ENCODE measurements at regions not wholly inside any gene's neighbourhood (a gene's known extent, or its start where the extent isn't known, plus 50 kb on each side); places are given as distances from the start of the nearest gene placed in this dataset.

DNA sequence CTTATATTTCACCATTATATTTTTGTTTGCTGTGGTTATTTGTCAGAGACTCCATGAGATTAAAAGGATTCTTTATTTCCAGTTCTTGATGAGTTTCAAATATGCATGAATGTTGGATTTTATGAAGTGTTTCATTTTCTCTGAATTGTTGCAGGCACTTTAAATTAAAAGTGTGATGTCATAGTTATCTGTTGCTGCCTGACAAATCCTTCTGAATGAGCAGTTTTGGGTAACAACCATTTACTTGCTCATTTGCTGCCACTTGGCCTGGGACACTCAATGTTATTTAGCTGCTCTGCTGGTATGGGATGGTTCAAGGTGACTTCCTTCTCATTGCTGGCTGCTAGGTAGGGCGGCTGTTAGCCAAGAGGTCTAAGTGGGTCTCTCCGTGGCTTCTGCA lies 173.5 kb downstream of the LPIN1 start:
- Histone ChIP-seq H3K4me3 (ENCODE audit: low read length in 3 of 3) (no peak overlapping the region), H3K27ac (ENCODE audit: low read depth, low read length) (no peak overlapping the region), H3K4me1 (ENCODE audit: control insufficient read depth in 3 of 3, insufficient read depth in 3 of 3, low read length in 3 of 3) (no peaks in the 10 kb centered on the region), H3K27me3 (ENCODE audit: control insufficient read depth in 3 of 3, insufficient read depth in 3 of 3, low read length in 3 of 3) (peaks cover 0 to 2% (median 0%) of the 10 kb centered on the region in 3 donors), H3K36me3 (ENCODE audit: control insufficient read depth in 3 of 3, insufficient read depth in 3 of 3, low read length in 3 of 3) (no peaks in the 10 kb centered on the region), H3K9ac (ENCODE audit: low read depth in 1 of 3, low read length in 3 of 3) (no peak overlapping the region), H3K9me3 (ENCODE audit: control insufficient read depth in 3 of 3, low read length in 3 of 3) (no peaks in the 10 kb centered on the region)

DNA sequence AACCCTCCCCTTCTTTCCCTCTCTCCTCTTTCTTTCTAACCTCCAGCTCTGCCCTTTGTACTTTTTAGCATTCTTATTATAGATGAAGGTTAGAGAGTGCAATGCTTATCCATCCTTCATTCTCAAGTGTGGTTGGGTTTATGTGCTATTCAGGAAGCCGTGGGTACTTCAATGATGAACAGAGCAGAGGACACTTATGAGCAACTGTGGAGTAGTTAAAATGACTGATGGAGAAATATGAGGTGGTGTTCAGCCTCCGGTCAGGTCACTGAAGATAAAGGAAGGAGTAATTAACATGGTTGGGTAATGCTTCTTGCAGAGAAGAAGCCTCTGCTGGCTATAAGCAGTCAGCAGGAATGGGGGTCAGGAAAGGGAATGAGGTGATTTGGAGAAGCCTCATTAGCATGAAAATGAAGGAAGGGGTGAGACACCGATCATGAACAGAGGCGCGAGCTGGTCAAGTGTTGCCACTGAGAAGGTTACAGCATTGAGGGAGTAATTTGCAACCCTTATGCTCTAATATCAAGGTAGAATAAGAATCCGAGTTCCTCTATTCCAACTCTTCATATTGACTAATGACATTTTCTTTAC lies 174.7 kb downstream of the LPIN1 start:
- Histone ChIP-seq H3K9ac (ENCODE audit: low read depth in 1 of 3, low read length in 3 of 3) (no peak overlapping the region), H3K4me3 (ENCODE audit: low read length in 3 of 3) (no peak overlapping the region), H3K4me1 (ENCODE audit: control insufficient read depth in 3 of 3, insufficient read depth in 3 of 3, low read length in 3 of 3) (no peaks in the 10 kb centered on the region), H3K27ac (ENCODE audit: low read depth, low read length) (no peak overlapping the region), H3K27me3 (ENCODE audit: control insufficient read depth in 3 of 3, insufficient read depth in 3 of 3, low read length in 3 of 3) (peaks cover 0 to 2% (median 0%) of the 10 kb centered on the region in 3 donors), H3K9me3 (ENCODE audit: control insufficient read depth in 3 of 3, low read length in 3 of 3) (no peaks in the 10 kb centered on the region), H3K36me3 (ENCODE audit: control insufficient read depth in 3 of 3, insufficient read depth in 3 of 3, low read length in 3 of 3) (no peaks in the 10 kb centered on the region)

DNA sequence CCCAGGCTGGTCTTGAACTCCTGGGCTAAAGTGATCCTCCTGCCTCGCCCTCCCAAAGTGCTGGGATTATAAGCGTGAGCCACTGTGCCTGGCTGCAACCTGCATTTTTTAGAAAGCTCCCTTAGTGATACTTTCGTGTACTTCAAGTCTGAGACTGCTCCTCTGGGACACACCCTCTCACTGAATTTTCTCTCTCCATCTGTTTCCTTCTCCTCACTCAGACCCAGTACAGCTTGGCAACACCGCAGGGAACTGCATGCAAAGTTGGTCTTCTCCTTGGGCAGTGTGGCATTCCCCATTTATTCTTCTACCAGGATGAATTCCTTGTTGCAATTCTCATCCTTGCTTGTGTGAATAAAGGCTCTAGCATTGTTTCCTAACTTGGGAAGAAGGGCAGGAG lies 175.9 kb downstream of the LPIN1 start:
- Histone ChIP-seq H3K4me3 (ENCODE audit: low read length in 3 of 3) (no peak overlapping the region), H3K36me3 (ENCODE audit: control insufficient read depth in 3 of 3, insufficient read depth in 3 of 3, low read length in 3 of 3) (no peaks in the 10 kb centered on the region), H3K27me3 (ENCODE audit: control insufficient read depth in 3 of 3, insufficient read depth in 3 of 3, low read length in 3 of 3) (peaks cover 0 to 2% (median 0%) of the 10 kb centered on the region in 3 donors), H3K27ac (ENCODE audit: low read depth, low read length) (no peak overlapping the region), H3K4me1 (ENCODE audit: control insufficient read depth in 3 of 3, insufficient read depth in 3 of 3, low read length in 3 of 3) (no peaks in the 10 kb centered on the region), H3K9ac (ENCODE audit: low read depth in 1 of 3, low read length in 3 of 3) (no peak overlapping the region), H3K9me3 (ENCODE audit: control insufficient read depth in 3 of 3, low read length in 3 of 3) (no peaks in the 10 kb centered on the region)

DNA sequence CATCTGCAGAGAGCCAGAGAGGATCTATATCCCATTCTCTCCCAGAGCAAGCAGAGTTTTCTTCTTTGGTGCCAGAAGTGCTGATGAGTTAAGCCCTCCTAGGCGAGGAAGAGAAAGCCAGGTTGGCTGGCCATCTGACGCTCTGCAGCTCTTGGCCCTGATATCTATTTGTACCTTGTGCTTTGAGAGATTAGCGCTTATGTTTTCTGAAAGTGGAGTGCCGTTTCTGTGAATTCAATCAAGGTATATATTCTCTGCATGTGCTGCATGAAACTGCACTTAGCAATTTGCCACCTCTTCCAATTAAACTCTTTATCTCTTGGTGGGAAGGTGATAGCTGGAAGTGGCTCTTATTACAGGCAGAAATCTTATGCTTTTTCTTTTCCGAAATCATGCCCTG lies 177.5 kb downstream of the LPIN1 start:
- Histone ChIP-seq H3K27me3 (ENCODE audit: control insufficient read depth in 3 of 3, insufficient read depth in 3 of 3, low read length in 3 of 3) (peaks cover 0 to 2% (median 0%) of the 10 kb centered on the region in 3 donors), H3K4me3 (ENCODE audit: low read length in 3 of 3) (no peak overlapping the region), H3K4me1 (ENCODE audit: control insufficient read depth in 3 of 3, insufficient read depth in 3 of 3, low read length in 3 of 3) (no peaks in the 10 kb centered on the region), H3K9ac (ENCODE audit: low read depth in 1 of 3, low read length in 3 of 3) (no peak overlapping the region), H3K9me3 (ENCODE audit: control insufficient read depth in 3 of 3, low read length in 3 of 3) (no peaks in the 10 kb centered on the region), H3K27ac (ENCODE audit: low read depth, low read length) (no peak overlapping the region), H3K36me3 (ENCODE audit: control insufficient read depth in 3 of 3, insufficient read depth in 3 of 3, low read length in 3 of 3) (no peaks in the 10 kb centered on the region)

DNA sequence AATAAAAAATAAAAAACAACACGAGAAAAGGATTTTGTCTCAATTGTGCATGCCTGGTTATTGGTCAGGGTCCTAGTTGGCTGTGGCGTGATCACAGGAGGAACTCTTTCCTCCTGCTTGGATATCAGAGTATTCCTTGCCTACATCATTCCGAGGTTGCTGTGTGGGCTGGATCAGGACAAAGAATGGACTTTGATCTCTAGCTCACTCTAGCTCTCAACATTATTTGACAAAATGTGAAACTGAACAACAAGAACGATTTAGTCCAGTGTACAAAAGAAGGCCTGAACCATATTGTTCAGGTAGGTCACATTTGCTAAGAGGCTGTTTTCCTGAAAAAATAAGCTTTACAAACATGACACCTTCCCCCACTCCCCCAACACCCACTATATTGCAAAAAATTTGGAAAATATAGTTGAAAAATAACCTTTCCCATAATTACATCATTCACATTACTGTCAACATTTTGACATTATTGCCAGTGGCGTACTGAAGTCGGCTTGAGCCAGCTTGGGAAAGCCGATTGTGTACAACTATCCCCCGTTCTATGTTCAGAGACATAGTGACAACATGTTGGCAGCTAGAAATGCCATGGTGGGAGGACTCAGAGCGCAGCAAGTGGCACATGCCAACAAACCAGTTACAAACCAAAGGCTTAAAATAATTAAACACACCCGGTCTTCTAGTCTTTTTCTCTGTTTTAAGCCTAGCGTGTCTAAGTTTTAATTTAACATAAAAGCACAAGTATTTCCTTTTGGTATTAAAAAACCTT lies 179.0 kb downstream of the LPIN1 start:
- Histone ChIP-seq H3K9ac (ENCODE audit: low read depth in 1 of 3, low read length in 3 of 3) (no peak overlapping the region), H3K27me3 (ENCODE audit: control insufficient read depth in 3 of 3, insufficient read depth in 3 of 3, low read length in 3 of 3) (no peaks in the 10 kb centered on the region), H3K9me3 (ENCODE audit: control insufficient read depth in 3 of 3, low read length in 3 of 3) (no peaks in the 10 kb centered on the region), H3K4me1 (ENCODE audit: control insufficient read depth in 3 of 3, insufficient read depth in 3 of 3, low read length in 3 of 3) (peaks cover 0 to under 1% (median 0%) of the 10 kb centered on the region in 3 donors), H3K27ac (ENCODE audit: low read depth, low read length) (no peak overlapping the region), H3K36me3 (ENCODE audit: control insufficient read depth in 3 of 3, insufficient read depth in 3 of 3, low read length in 3 of 3) (no peaks in the 10 kb centered on the region), H3K4me3 (ENCODE audit: low read length in 3 of 3) (no peak overlapping the region)

DNA sequence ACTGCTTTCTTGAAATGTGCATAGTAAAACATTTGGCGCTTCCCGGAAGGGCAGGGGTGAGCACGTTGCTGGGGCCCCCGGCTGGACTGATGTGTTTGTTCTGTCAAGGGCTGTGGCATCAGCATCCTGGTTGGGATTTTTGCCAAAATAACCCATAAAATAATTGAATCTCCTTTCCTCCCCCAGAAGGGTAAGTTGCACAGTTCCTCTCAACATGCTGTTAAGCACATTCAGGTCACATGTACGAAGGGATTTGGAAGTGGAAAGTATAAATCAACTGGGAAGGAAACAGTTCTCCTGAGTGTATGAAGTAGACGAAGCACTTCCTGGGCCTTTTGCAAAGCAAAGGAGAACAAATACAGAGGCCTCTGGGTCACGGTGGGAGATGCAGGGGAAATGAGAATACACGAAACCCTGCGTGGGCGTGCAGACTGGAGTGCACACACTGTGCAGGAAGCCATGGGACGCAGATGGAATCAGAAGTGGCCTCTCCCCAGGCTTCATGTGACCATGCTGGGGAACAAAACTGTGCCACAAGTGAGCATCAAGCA lies 183.9 kb downstream of the LPIN1 start:
- H3K27me3 ChIP-seq (ENCODE audit: control insufficient read depth in 3 of 3, insufficient read depth in 3 of 3, low read length in 3 of 3), result no peaks in the 10 kb centered on the region
- peaks cover 0 to 4% (median 0%) of the 10 kb centered on the region in 3 donors for H3K4me1 ChIP-seq (ENCODE audit: control insufficient read depth in 3 of 3, insufficient read depth in 3 of 3, low read length in 3 of 3)
- no peak overlapping the region for H3K9ac ChIP-seq (ENCODE audit: low read depth in 1 of 3, low read length in 3 of 3)
- no peaks in the 10 kb centered on the region for H3K36me3 ChIP-seq (ENCODE audit: control insufficient read depth in 3 of 3, insufficient read depth in 3 of 3, low read length in 3 of 3)
- H3K27ac ChIP-seq (ENCODE audit: low read depth, low read length), result no peak overlapping the region
- H3K9me3 ChIP-seq (ENCODE audit: control insufficient read depth in 3 of 3, low read length in 3 of 3), result no peaks in the 10 kb centered on the region
- H3K4me3 ChIP-seq (ENCODE audit: low read length in 3 of 3), result no peak overlapping the region

DNA sequence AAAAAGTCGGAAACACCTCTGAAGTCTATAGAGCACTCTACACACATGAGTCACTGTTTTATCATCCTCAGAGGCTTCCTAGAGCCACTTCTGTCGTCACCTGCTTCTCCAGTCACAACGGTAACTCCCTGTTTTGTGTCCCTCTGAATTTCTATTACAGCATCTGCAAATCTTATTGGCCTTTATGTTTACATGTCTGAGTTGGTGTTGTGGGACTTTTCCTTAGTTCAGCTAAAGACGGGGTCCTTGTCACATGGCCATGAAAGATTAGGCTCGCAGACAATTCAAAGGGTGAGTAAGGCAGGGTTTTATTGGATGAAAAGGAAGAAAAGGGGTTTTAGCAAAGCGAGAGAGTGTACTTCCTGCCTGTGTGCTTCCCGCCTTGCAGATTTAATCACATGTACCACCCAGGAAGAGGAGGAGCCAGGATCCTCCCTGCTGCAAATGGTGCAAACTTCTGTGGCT lies 185.6 kb downstream of the LPIN1 start:
- Histone ChIP-seq H3K36me3 (ENCODE audit: control insufficient read depth in 3 of 3, insufficient read depth in 3 of 3, low read length in 3 of 3) (no peaks in the 10 kb centered on the region), H3K27me3 (ENCODE audit: control insufficient read depth in 3 of 3, insufficient read depth in 3 of 3, low read length in 3 of 3) (no peaks in the 10 kb centered on the region), H3K4me3 (ENCODE audit: low read length in 3 of 3) (no peak overlapping the region), H3K9ac (ENCODE audit: low read depth in 1 of 3, low read length in 3 of 3) (no peak overlapping the region), H3K27ac (ENCODE audit: low read depth, low read length) (no peak overlapping the region), H3K4me1 (ENCODE audit: control insufficient read depth in 3 of 3, insufficient read depth in 3 of 3, low read length in 3 of 3) (peaks cover 0 to 4% (median 0%) of the 10 kb centered on the region in 3 donors), H3K9me3 (ENCODE audit: control insufficient read depth in 3 of 3, low read length in 3 of 3) (no peaks in the 10 kb centered on the region)

DNA sequence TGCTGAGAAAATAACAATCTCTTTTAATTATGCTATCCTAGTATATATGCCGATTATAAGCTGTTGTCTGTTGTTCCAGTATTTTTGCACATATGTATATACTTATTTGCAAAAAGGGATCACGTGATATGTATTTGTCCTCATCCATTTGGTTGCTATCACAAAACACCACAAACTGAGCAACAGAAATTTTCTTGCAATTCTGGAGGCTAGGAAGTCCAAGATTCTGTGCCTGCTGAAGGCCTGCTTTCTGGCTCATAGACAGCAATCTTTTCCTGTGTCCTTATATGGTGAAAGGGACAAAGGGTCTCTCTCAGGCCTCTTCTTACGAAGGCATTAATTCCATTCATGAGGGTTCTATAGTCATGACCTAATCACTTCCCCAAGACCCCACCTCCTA lies 186.5 kb downstream of the LPIN1 start:
- no peaks in the 10 kb centered on the region for H3K27me3 ChIP-seq (ENCODE audit: control insufficient read depth in 3 of 3, insufficient read depth in 3 of 3, low read length in 3 of 3)
- no peak overlapping the region for H3K9ac ChIP-seq (ENCODE audit: low read depth in 1 of 3, low read length in 3 of 3)
- H3K27ac ChIP-seq (ENCODE audit: low read depth, low read length), result no peak overlapping the region
- H3K9me3 ChIP-seq (ENCODE audit: control insufficient read depth in 3 of 3, low read length in 3 of 3), result no peaks in the 10 kb centered on the region
- no peak overlapping the region for H3K4me3 ChIP-seq (ENCODE audit: low read length in 3 of 3)
- peaks cover 0 to 4% (median 0%) of the 10 kb centered on the region in 3 donors for H3K4me1 ChIP-seq (ENCODE audit: control insufficient read depth in 3 of 3, insufficient read depth in 3 of 3, low read length in 3 of 3)
- H3K36me3 ChIP-seq (ENCODE audit: control insufficient read depth in 3 of 3, insufficient read depth in 3 of 3, low read length in 3 of 3), result no peaks in the 10 kb centered on the region

DNA sequence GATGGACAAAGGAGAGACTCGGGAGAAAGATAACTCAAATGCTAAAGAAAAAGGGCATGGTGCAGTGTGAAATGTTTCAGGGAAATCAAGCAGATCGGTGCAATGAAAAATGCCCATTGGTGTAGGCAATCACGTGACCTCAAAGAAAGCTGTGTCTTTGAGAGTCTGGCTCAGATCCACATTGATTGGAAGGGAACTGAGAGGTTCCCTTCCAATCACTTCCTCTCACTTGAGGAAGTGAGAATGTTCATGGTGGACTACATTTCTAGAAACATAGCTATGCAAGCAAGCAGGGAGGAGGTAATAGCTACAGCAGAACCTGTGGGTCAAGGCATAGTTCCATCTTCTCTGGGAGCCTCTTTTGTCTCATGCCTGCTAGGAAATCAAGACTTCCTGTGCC lies 187.4 kb downstream of the LPIN1 start:
- H3K27ac ChIP-seq (ENCODE audit: low read depth, low read length), result no peak overlapping the region
- no peaks in the 10 kb centered on the region for H3K36me3 ChIP-seq (ENCODE audit: control insufficient read depth in 3 of 3, insufficient read depth in 3 of 3, low read length in 3 of 3)
- H3K27me3 ChIP-seq (ENCODE audit: control insufficient read depth in 3 of 3, insufficient read depth in 3 of 3, low read length in 3 of 3), result no peaks in the 10 kb centered on the region
- H3K4me1 ChIP-seq (ENCODE audit: control insufficient read depth in 3 of 3, insufficient read depth in 3 of 3, low read length in 3 of 3), result peaks cover 0 to 4% (median 0%) of the 10 kb centered on the region in 3 donors
- no peak overlapping the region for H3K9ac ChIP-seq (ENCODE audit: low read depth in 1 of 3, low read length in 3 of 3)
- H3K4me3 ChIP-seq (ENCODE audit: low read length in 3 of 3), result no peak overlapping the region
- no peaks in the 10 kb centered on the region for H3K9me3 ChIP-seq (ENCODE audit: control insufficient read depth in 3 of 3, low read length in 3 of 3)

DNA sequence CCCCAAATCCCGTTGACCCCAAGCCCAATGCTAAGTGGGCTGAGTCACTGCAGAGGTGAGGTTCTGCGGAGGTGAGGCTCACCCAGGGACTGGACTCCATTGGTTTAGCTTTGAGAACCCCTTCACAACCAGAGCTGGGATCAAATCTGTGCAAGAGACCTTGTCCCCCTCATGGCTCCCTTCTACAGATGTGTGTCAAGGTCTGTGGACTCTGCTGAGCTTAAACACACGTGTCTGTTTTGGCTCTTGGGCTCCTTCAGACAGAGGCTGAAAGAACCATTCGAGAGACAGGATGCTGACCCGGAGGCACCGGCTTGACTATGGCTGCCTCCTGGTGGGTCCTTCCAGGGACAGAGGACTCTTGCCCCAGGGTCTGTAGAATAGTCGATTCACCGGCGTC lies 190.3 kb downstream of the LPIN1 start:
- no peak overlapping the region for H3K4me3 ChIP-seq (ENCODE audit: low read length in 3 of 3)
- H3K36me3 ChIP-seq (ENCODE audit: control insufficient read depth in 3 of 3, insufficient read depth in 3 of 3, low read length in 3 of 3), result no peaks in the 10 kb centered on the region
- H3K9ac ChIP-seq (ENCODE audit: low read depth in 1 of 3, low read length in 3 of 3), result no peak overlapping the region
- no peak overlapping the region for H3K27ac ChIP-seq (ENCODE audit: low read depth, low read length)
- H3K27me3 ChIP-seq (ENCODE audit: control insufficient read depth in 3 of 3, insufficient read depth in 3 of 3, low read length in 3 of 3), result no peaks in the 10 kb centered on the region
- H3K4me1 ChIP-seq (ENCODE audit: control insufficient read depth in 3 of 3, insufficient read depth in 3 of 3, low read length in 3 of 3), result no peaks in the 10 kb centered on the region
- H3K9me3 ChIP-seq (ENCODE audit: control insufficient read depth in 3 of 3, low read length in 3 of 3), result no peaks in the 10 kb centered on the region

Measured in skeletal muscle tissue (tissue), 3 donors.